ENCODE measurements at regions not wholly inside any gene's neighbourhood (a gene's known extent, or its start where the extent isn't known, plus 50 kb on each side); places are given as distances from the start of the nearest gene placed in this dataset.

GRCh38 chr10:9043466-9043865 lies 989.0 kb downstream of the GATA3 start:
- TF ChIP-seq CTCF (conservative IDR thresholded peaks at IDR 0.05; ENCODE audit: low read depth, low read length) (no peak), CHD1 (IDR thresholded peaks at IDR 0.05; ENCODE audit: low read depth, low read length) (no peak)

Data from IMR-90 (cell line).